Small intestine (tissue), 7 donors: ENCODE measurements at regions not wholly inside any gene's neighbourhood (a gene's known extent, or its start where the extent isn't known, plus 50 kb on each side); places are given as distances from the start of the nearest gene placed in this dataset.
"Not testable (repeated sequence)": the region's sequence is repeated elsewhere in the genome, so short reads cannot be mapped to it uniquely, and the experiment has no call there.

Source experiments
- DNase-seq, 2 donors: peaks; one replicate each; pipeline versions ENCODE4 v3.0.0 to v3.0.0-alpha.2; 2013
- FAIRE-seq: peaks from 2 replicates; lab custom pipeline; 2012; peaks lifted over from hg19 to GRCh38; lab: Jason Lieb, UNC
- H3K27ac ChIP-seq, 3 donors: one replicate each; pipeline ENCODE4 v1.5.1; 2013; ENCODE audit warnings: low read length in 2 of 3, mild to moderate bottlenecking in 2 of 3, control low read depth in 1 of 3, inconsistent platforms in 1 of 3, low read depth in 1 of 3, moderate library complexity in 1 of 3
- H3K27me3 ChIP-seq, 3 donors: one replicate each; pipeline ENCODE4 v1.6.1; 2013; ENCODE audit warnings: low read length in 3 of 3, inconsistent platforms in 1 of 3; ENCODE audit not compliant: control insufficient read depth in 3 of 3, insufficient read depth in 3 of 3
- H3K36me3 ChIP-seq, 3 donors: one replicate each; pipeline ENCODE4 v1.6.1; 2013; ENCODE audit warnings: low read length in 3 of 3, inconsistent platforms in 1 of 3, low read depth in 1 of 3, mild to moderate bottlenecking in 1 of 3, moderate library complexity in 1 of 3; ENCODE audit not compliant: control insufficient read depth in 3 of 3, insufficient read depth in 2 of 3
- H3K4me1 ChIP-seq, 3 donors: one replicate each; pipeline ENCODE4 v1.6.1; 2013; ENCODE audit warnings: low read length in 2 of 3, inconsistent platforms in 1 of 3, low read depth in 1 of 3, mild to moderate bottlenecking in 1 of 3, moderate library complexity in 1 of 3; ENCODE audit not compliant: control insufficient read depth in 3 of 3, insufficient read depth in 2 of 3
- H3K4me3 ChIP-seq, 3 donors: one replicate each; pipeline ENCODE4 v1.5.1; 2013; ENCODE audit warnings: low read length in 3 of 3, control low read depth in 1 of 3, inconsistent platforms in 1 of 3, low read depth in 1 of 3, mild to moderate bottlenecking in 1 of 3, moderate library complexity in 1 of 3
- H3K9me3 ChIP-seq, 2 donors: one replicate each; pipeline ENCODE4 v1.6.1; 2013; ENCODE audit warnings: low read depth in 1 of 2, low read length in 1 of 2; ENCODE audit not compliant: control insufficient read depth in 2 of 2, insufficient read depth in 1 of 2
- WGBS, 3 donors: extraction: QIAGEN DNeasy Blood & Tissue Kit; methylation state at CpG; one replicate each; pipeline ENCODE4 v1.1.7; 2013; 5-methylcytosine and 5-hydroxymethylcytosine counted together
- donor health status: healthy with polysubstance abuse.
- donor health status: control.
- donor health status: control.
- donor health status: Bipolar disorder and iron deficiency.
- donor health status: healthy.

- WGBS, 3 donors, result 55 to 69% (median 57%) methylated on average over 2 of the region's 2 CpGs
- FAIRE-seq (no peak), DNase-seq (no peak)
- no peaks in the 10 kb centered on the region for H3K4me1 ChIP-seq
- no peaks in the 10 kb centered on the region for H3K36me3 ChIP-seq
- H3K4me3 ChIP-seq, result no peak overlapping the region
- H3K9me3 ChIP-seq, result no peaks in the 10 kb centered on the region
- no peaks in the 10 kb centered on the region for H3K27me3 ChIP-seq
- H3K27ac ChIP-seq, result no peak overlapping the region
Observed at GRCh38 chr2:220583725-220584124, 956.3 kb downstream of the SLC4A3 start.

DNA sequence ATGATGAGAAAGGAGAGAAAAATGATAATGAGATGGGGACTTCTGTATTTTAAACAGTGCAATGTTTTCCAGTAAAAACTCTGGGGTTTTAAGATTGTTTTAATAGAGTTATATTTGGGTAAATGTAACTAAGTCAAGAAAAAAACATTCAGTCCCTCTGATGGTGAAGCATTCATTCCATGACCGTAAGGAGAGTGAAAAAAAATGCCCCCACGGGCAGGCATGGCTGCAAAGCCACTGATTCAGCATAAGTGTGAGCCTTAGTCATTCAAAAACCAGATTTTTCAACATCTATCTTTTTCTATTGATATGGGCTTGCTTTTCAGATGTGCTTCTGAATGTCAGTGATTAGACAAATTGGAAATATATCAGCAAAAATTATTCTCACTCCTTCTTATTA, 957.8 kb downstream of the SLC4A3 start:
- no peak for FAIRE-seq
- H3K27me3 ChIP-seq, result no peaks in the 10 kb centered on the region
- no peaks in the 10 kb centered on the region for H3K4me1 ChIP-seq
- 35 to 58% (median 57%) methylated on average over 2 of the region's 2 CpGs for WGBS, 3 donors
- no peak overlapping the region for H3K27ac ChIP-seq
- no peaks in the 10 kb centered on the region for H3K9me3 ChIP-seq
- no peak overlapping the region for H3K4me3 ChIP-seq
- no peak for DNase-seq
- no peaks in the 10 kb centered on the region for H3K36me3 ChIP-seq

DNA sequence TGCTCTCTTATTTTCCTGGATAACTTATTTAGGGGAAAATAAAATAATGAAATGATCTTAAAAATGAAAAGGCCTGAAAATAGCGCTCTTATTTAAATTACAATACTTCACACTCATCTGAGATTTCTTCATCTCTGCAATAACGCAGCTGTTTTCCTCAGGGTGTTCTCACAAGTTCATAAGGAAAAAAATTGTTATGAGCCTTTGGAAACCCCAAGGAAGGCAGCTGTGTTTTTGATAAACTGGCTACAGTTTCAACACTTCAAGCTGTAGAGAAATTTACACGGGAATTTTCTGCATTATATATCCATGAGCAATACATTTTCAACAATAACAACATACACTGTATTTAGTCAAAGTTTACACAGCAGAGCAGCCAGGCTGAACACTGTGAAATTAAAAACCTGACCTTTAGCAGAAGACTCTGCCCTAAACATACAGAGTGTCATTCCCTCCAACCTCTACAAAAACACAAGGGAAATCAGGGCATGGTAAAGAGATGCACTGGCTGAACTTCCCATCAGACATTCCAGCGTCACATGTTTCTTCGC, 959.6 kb downstream of the SLC4A3 start:
- FAIRE-seq, result no peak
- Histone ChIP-seq H3K4me3 (no peak overlapping the region), H3K9me3 (no peaks in the 10 kb centered on the region), H3K27ac (no peak overlapping the region), H3K27me3 (no peaks in the 10 kb centered on the region), H3K36me3 (no peaks in the 10 kb centered on the region), H3K4me1 (no peaks in the 10 kb centered on the region)
- 67 to 84% (median 81%) methylated on average over 5 of the region's 5 CpGs for WGBS, 3 donors
- DNase-seq, result no peak

DNA sequence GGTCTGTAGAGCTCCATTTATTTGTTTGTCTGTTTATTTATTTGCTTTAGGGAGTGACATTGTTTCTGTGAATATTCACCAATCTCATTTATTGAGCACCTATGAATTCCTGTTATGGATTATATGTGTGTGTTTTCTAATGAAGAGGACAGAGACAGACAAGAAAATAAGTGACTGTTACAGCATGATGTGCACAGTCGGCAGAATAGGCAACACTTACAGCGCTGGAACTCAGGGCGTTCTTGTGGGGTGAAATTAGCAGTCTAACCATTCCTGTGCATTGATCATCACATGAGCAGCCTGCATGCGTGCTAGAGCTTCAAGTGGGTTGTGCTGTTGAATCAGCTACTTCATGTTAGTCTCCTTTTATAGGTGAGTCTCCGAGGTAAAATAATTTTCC, 960.7 kb downstream of the SLC4A3 start:
- Histone ChIP-seq H3K4me3 (no peak overlapping the region), H3K9me3 (no peaks in the 10 kb centered on the region), H3K27ac (no peak overlapping the region), H3K27me3 (no peaks in the 10 kb centered on the region), H3K36me3 (no peaks in the 10 kb centered on the region), H3K4me1 (no peaks in the 10 kb centered on the region)
- WGBS, 3 donors, result 82 to 93% (median 89%) methylated on average over 5 of the region's 5 CpGs
- DNase-seq, result no peak
- no peak for FAIRE-seq

GRCh38 chr2:220590476-220590875, 963.0 kb downstream of the SLC4A3 start:
- no peak for FAIRE-seq
- Histone ChIP-seq H3K27me3 (no peaks in the 10 kb centered on the region), H3K4me1 (no peaks in the 10 kb centered on the region), H3K27ac (no peak overlapping the region), H3K9me3 (no peaks in the 10 kb centered on the region), H3K36me3 (no peaks in the 10 kb centered on the region), H3K4me3 (no peak overlapping the region)
- 86 to 89% (median 88%) methylated on average over 1 of the region's 1 CpG for WGBS, 3 donors
- no peak for DNase-seq

GRCh38 chr2:220593526-220593925, 966.1 kb downstream of the SLC4A3 start:
- Histone ChIP-seq H3K27ac (no peak overlapping the region), H3K36me3 (no peaks in the 10 kb centered on the region), H3K9me3 (no peaks in the 10 kb centered on the region), H3K4me3 (no peak overlapping the region), H3K4me1 (no peaks in the 10 kb centered on the region), H3K27me3 (no peaks in the 10 kb centered on the region)
- WGBS, 3 donors, result 32 to 63% (median 32%) methylated on average over 1 of the region's 1 CpG
- FAIRE-seq (no peak), DNase-seq (no peak)

- Histone ChIP-seq H3K9me3 (no peaks in the 10 kb centered on the region), H3K4me3 (no peak overlapping the region), H3K4me1 (no peaks in the 10 kb centered on the region), H3K27me3 (no peaks in the 10 kb centered on the region), H3K27ac (no peak overlapping the region), H3K36me3 (no peaks in the 10 kb centered on the region)
- FAIRE-seq (no peak), DNase-seq (no peak)
- 44 to 65% (median 61%) methylated on average over 3 of the region's 3 CpGs for WGBS, 3 donors
Observed at GRCh38 chr2:220601674-220602073, 970.4 kb downstream of the EPHA4 start.

- FAIRE-seq, result not testable (repeated sequence)
- WGBS, 3 donors, result 92 to 93% (median 92%) methylated on average over 8 of the region's 8 CpGs
Observed at GRCh38 chr2:220613004-220613403, 959.1 kb downstream of the EPHA4 start.

GRCh38 chr2:220614064-220614463, 958.0 kb downstream of the EPHA4 start:
- Histone ChIP-seq H3K4me3 (no peak overlapping the region), H3K27ac (no peak overlapping the region), H3K9me3 (no peaks in the 10 kb centered on the region), H3K4me1 (no peaks in the 10 kb centered on the region), H3K27me3 (no peaks in the 10 kb centered on the region), H3K36me3 (no peaks in the 10 kb centered on the region)
- 84 to 97% (median 90%) methylated on average over 1 of the region's 1 CpG for WGBS, 3 donors
- FAIRE-seq (no peak), DNase-seq (no peak)

More at GRCh38 chr2:220613004-220613403, 959.1 kb downstream of the EPHA4 start:
- not testable (repeated sequence) for H3K4me1 ChIP-seq, H3K36me3 ChIP-seq, H3K27ac ChIP-seq, H3K27me3 ChIP-seq, DNase-seq, H3K4me3 ChIP-seq, H3K9me3 ChIP-seq
